Keratinocyte (primary cell): ENCODE measurements at regions not wholly inside any gene's neighbourhood (a gene's known extent, or its start where the extent isn't known, plus 50 kb on each side); places are given as distances from the start of the nearest gene placed in this dataset.

Experiments used
- EZH2 ChIP-seq: IDR thresholded peaks from one replicate; pipeline ENCODE4 v1.6.1; 2012; ENCODE audit warnings: inconsistent platforms, mild to moderate bottlenecking, low read length, moderate library complexity
- TF ChIP-seq, protein P1 (sequence below), 3 experiments: IDR thresholded peaks in 1 of 3; conservative IDR thresholded peaks in 1 of 3; optimal IDR thresholded peaks in 1 of 3; 2 replicates in 2 of 3; 3 replicates in 1 of 3; pipeline versions ENCODE3 to v1.5.1; 2011; ENCODE audit warnings: low read length in 3 of 3, mild to moderate bottlenecking in 3 of 3, moderate library complexity in 2 of 3, control low read depth in 1 of 3, inconsistent platforms in 1 of 3; ENCODE audit not compliant: insufficient read depth in 2 of 3; ENCODE audit errors: extremely low read depth in 1 of 3

DNA sequence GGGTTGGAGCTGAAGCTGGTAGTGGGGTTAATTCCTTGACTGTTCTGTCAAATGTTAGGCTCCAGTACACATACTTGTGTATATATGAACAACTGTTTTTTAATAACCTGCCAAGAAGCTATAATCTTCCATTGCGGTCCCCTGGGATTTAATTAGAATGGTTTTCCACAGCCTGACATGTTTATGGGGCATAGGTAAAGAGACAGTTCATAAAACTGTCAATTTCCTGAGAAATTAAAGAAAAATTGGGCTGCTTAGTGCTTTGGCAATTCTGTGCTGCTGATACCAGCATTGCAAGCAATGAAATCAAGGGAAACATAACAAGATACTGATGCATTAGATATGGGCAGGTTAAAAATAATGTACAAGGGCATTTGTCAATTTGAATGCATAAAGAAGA lies 314.1 kb upstream of the SLC35B3 start:
- TF ChIP-seq, protein P1, sequence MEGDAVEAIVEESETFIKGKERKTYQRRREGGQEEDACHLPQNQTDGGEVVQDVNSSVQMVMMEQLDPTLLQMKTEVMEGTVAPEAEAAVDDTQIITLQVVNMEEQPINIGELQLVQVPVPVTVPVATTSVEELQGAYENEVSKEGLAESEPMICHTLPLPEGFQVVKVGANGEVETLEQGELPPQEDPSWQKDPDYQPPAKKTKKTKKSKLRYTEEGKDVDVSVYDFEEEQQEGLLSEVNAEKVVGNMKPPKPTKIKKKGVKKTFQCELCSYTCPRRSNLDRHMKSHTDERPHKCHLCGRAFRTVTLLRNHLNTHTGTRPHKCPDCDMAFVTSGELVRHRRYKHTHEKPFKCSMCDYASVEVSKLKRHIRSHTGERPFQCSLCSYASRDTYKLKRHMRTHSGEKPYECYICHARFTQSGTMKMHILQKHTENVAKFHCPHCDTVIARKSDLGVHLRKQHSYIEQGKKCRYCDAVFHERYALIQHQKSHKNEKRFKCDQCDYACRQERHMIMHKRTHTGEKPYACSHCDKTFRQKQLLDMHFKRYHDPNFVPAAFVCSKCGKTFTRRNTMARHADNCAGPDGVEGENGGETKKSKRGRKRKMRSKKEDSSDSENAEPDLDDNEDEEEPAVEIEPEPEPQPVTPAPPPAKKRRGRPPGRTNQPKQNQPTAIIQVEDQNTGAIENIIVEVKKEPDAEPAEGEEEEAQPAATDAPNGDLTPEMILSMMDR (optimal IDR thresholded peaks at IDR 0.05 in 1 of 3, IDR thresholded peaks at IDR 0.05 in 1 of 3, conservative IDR thresholded peaks at IDR 0.05 in 1 of 3; ENCODE audit: extremely low read depth in 1 of 3, insufficient read depth in 2 of 3, low read length in 3 of 3), result no peak
- TF ChIP-seq EZH2, result no peak
